SK-N-SH (cell line): ENCODE measurements at regions not wholly inside any gene's neighbourhood (a gene's known extent, or its start where the extent isn't known, plus 50 kb on each side); places are given as distances from the start of the nearest gene placed in this dataset.
"Not testable (repeated sequence)": the region's sequence is repeated elsewhere in the genome, so short reads cannot be mapped to it uniquely, and the experiment has no call there.

Experiments
- CTCF ChIA-PET: fragments of 300-600, 350-600 bp; formaldehyde crosslinking; extraction: SDS; loops from one replicate; lab custom pipeline; 2021; lab: Yijun Ruan, JAX
- POLR2A ChIA-PET: fragments of 350-600 bp; sonication (Branson Sonifier 250); formaldehyde crosslinking; extraction: SDS; loops from one replicate; lab custom pipeline; 2020; ENCODE audit warnings: antibody characterized with exemption, inconsistent platforms; lab: Yijun Ruan, JAX
- DNase-seq: peaks from one replicate; pipeline ENCODE4 v3.0.0; 2012
- H2AFZ ChIP-seq: fragments of 200-600 bp; sonication (generic); 2 replicates; pipeline ENCODE4 v1.8.1; 2016; ENCODE audit warnings: antibody characterized with exemption, mild to moderate bottlenecking, low read depth
- H3F3A ChIP-seq: fragments of 200-600 bp; sonication (generic); replicated peaks from 2 replicates; pipeline ENCODE3; 2016; ENCODE audit warnings: antibody characterized with exemption, mild to moderate bottlenecking; ENCODE audit not compliant: insufficient read depth
- H3K27ac ChIP-seq, 2 experiments: fragments of 200-500 bp in 1 of 2; fragments of 200-600 bp in 1 of 2; sonication (Bioruptor generic) in 1 of 2; sonication (generic), shearing (Covaris generic) in 1 of 2; 2 replicates each; pipeline versions ENCODE4 v1.5.1 to v1.6.1; 2014 to 2016; ENCODE audit warnings: low read depth in 2 of 2, inconsistent platforms in 1 of 2, low read length in 1 of 2, mild to moderate bottlenecking in 1 of 2, mixed read lengths in 1 of 2
- H3K27me3 ChIP-seq: fragments of 200-600 bp; sonication (generic), shearing (Covaris generic); 2 replicates; pipeline ENCODE4 v1.6.1; 2016; ENCODE audit warnings: mixed run types; ENCODE audit not compliant: insufficient read depth
- H3K36me3 ChIP-seq, 2 experiments: fragments of 200-500 bp in 1 of 2; fragments of 200-600 bp in 1 of 2; sonication (Bioruptor generic) in 1 of 2; sonication (generic) in 1 of 2; replicated peaks in 1 of 2; 2 replicates each; pipeline versions ENCODE3 to v1.5.1; 2014 to 2016; ENCODE audit warnings: low read length in 1 of 2, mild to moderate bottlenecking in 1 of 2; ENCODE audit not compliant: insufficient read depth in 2 of 2, control insufficient read depth in 1 of 2
- H3K4me1 ChIP-seq, 2 experiments: fragments of 200-500 bp in 1 of 2; fragments of 200-600 bp in 1 of 2; sonication (Bioruptor generic) in 1 of 2; sonication (generic), shearing (Covaris generic) in 1 of 2; 2 replicates each; pipeline versions ENCODE4 v1.5.1 to v1.6.1; 2014 to 2016; ENCODE audit warnings: low read depth in 1 of 2, low read length in 1 of 2, mixed run types in 1 of 2; ENCODE audit not compliant: insufficient read depth in 2 of 2, control insufficient read depth in 1 of 2
- H3K4me2 ChIP-seq: fragments of 200-600 bp; sonication (generic), shearing (Covaris generic); 2 replicates; pipeline ENCODE4 v1.6.1; 2017; ENCODE audit warnings: mixed run types
- H3K4me3 ChIP-seq, 2 experiments: fragments of 200-500 bp in 1 of 2; fragments of 200-600 bp in 1 of 2; sonication (Bioruptor generic) in 1 of 2; sonication (generic), shearing (Covaris generic) in 1 of 2; 2 replicates each; pipeline versions ENCODE4 v1.5.1 to v1.8.1; 2014 to 2016; ENCODE audit warnings: low read depth in 2 of 2, inconsistent platforms in 1 of 2, low read length in 1 of 2, mild to moderate bottlenecking in 1 of 2, mixed read lengths in 1 of 2, moderate library complexity in 1 of 2
- H3K79me2 ChIP-seq: fragments of 200-600 bp; sonication (generic); 2 replicates; pipeline ENCODE4 v1.8.1; 2017; ENCODE audit warnings: mild to moderate bottlenecking; ENCODE audit not compliant: insufficient read depth
- H3K9ac ChIP-seq: fragments of 200-600 bp; sonication (generic); 2 replicates; pipeline ENCODE4 v1.6.1; 2017; ENCODE audit warnings: mixed run types
- H3K9me2 ChIP-seq: fragments of 200-600 bp; sonication (generic); 2 replicates; pipeline ENCODE4 v1.6.1; 2017; ENCODE audit warnings: mixed run types
- H3K9me3 ChIP-seq: fragments of 200-600 bp; sonication (generic); 2 replicates; pipeline ENCODE4 v1.6.1; 2017; ENCODE audit warnings: mixed run types, mild to moderate bottlenecking, moderate library complexity
- H4K20me1 ChIP-seq: fragments of 200-600 bp; sonication (generic); 2 replicates; pipeline ENCODE4 v1.6.1; 2017; ENCODE audit warnings: mild to moderate bottlenecking, mixed run types; ENCODE audit not compliant: insufficient read depth
- CTCF ChIP-seq: fragments of 200-600 bp; sonication (generic); IDR thresholded peaks from 2 replicates; pipeline ENCODE4 v1.6.1; 2017; ENCODE audit warnings: antibody characterized with exemption, mild to moderate bottlenecking, moderate library complexity
- EP300 ChIP-seq, 2 experiments: IDR thresholded peaks; 2 replicates each; pipeline versions ENCODE4 v1.4.0 to v1.6.1; 2012; ENCODE audit warnings: borderline replicate concordance in 1 of 2, low read depth in 1 of 2, low read length in 1 of 2
- FOXM1 ChIP-seq: IDR thresholded peaks from 2 replicates; pipeline ENCODE4 v1.4.0; 2012; ENCODE audit warnings: low read depth, mild to moderate bottlenecking
- IRF3 ChIP-seq: fragments of 150-350 bp; IDR thresholded peaks from 2 replicates; pipeline ENCODE4 v1.6.1; 2016; ENCODE audit warnings: mild to moderate bottlenecking, low read depth, low read length
- JUND ChIP-seq: IDR thresholded peaks from 2 replicates; pipeline ENCODE4 v1.4.0; 2012
- MXI1 ChIP-seq: IDR thresholded peaks from 2 replicates; pipeline ENCODE4 v1.6.1; 2012; ENCODE audit warnings: mild to moderate bottlenecking, low read depth, low read length, improper control_type of control experiment
- NFIC ChIP-seq: IDR thresholded peaks from 2 replicates; pipeline ENCODE4 v1.4.0; 2012; ENCODE audit warnings: borderline replicate concordance
- POLR2AphosphoS5 ChIP-seq: IDR thresholded peaks from 2 replicates; pipeline ENCODE4 v1.6.1; 2012; ENCODE audit warnings: low read depth, low read length
- REST ChIP-seq: IDR thresholded peaks from 2 replicates; pipeline ENCODE4 v1.6.1; 2012; ENCODE audit warnings: mild to moderate bottlenecking, low read depth, low read length, moderate library complexity
- RXRA ChIP-seq: IDR thresholded peaks from 2 replicates; pipeline ENCODE4 v1.4.0; 2012; ENCODE audit warnings: low read depth, mild to moderate bottlenecking, borderline replicate concordance
- SIN3A ChIP-seq: IDR thresholded peaks from 2 replicates; pipeline ENCODE4 v1.6.1; 2012; ENCODE audit warnings: low read depth, mild to moderate bottlenecking, low read length, moderate library complexity, borderline replicate concordance
- TAF1 ChIP-seq: IDR thresholded peaks from 2 replicates; pipeline ENCODE4 v1.6.1; 2012; ENCODE audit warnings: low read depth, mild to moderate bottlenecking, low read length, moderate library complexity, borderline replicate concordance
- USF2 ChIP-seq: fragments of 150-350 bp; IDR thresholded peaks from 2 replicates; pipeline ENCODE4 v1.6.1; 2017; ENCODE audit warnings: antibody characterized with exemption, low read length, low read depth, borderline replicate concordance
- YY1 ChIP-seq: IDR thresholded peaks from 2 replicates; pipeline ENCODE4 v1.4.0; 2012; ENCODE audit warnings: low read depth, mild to moderate bottlenecking
- WGBS: methylation state at CpG from one replicate; pipeline ENCODE4 v1.1.6; 2017; ENCODE audit warnings: low lambda C conversion rate; 5-methylcytosine and 5-hydroxymethylcytosine counted together

GRCh38 chr15:63448266-63448665 is 56.1 kb upstream of the USP3 start:
- Histone ChIP-seq H3K9me3 (no peaks in the 10 kb centered on the region), H2AFZ (no peak overlapping the region), H3K9ac (no peak overlapping the region), H3K27ac (no peak overlapping the region), H3K36me3 (no peaks in the 10 kb centered on the region), H3K4me1 (peaks cover 0 to 13% of the 10 kb centered on the region in 2 experiments; a peak in 2 of 4 replicates), H3K4me2 (no peak overlapping the region), H3F3A (no peaks in the 10 kb centered on the region), H3K27me3 (no peaks in the 10 kb centered on the region), H3K79me2 (no peaks in the 10 kb centered on the region), H3K9me2 (no peaks in the 10 kb centered on the region), H4K20me1 (no peaks in the 10 kb centered on the region), H3K4me3 (no peak overlapping the region)
- TF ChIP-seq EP300 (IDR thresholded peaks at IDR 0.05; ENCODE audit: borderline replicate concordance in 1 of 2, low read depth in 1 of 2, low read length in 1 of 2) (no peak), SIN3A (no peak), REST (no peak), JUND (no peak), POLR2AphosphoS5 (no peak), RXRA (no peak), TAF1 (no peak), MXI1 (no peak), YY1 (no peak), USF2 (no peak), NFIC (no peak), IRF3 (no peak), FOXM1 (no peak), CTCF (no peak)
- CTCF ChIA-PET = interaction anchor here (0.6 kb wide), 1 partner anchor 18 kb away, joined by 3 read pairs; no protein-coding TSS in a partner anchor
- 78% methylated on average over 4 of the region's 4 CpGs for WGBS
- POLR2A ChIA-PET = no interaction called here
- DNase-seq = no peak

- CTCF ChIA-PET = interaction anchor here (0.6 to 1.1 kb wide), 2 partner anchors 17 to 18 kb away, joined by 3 read pairs; no protein-coding TSS in a partner anchor
Observed at GRCh38 chr15:63448872-63449555, 55.4 kb upstream of the USP3 start.

More at GRCh38 chr15:63448872-63449555, 55.4 kb upstream of the USP3 start:
- H3K9me3 ChIP-seq, H3K4me2 ChIP-seq, H3K27me3 ChIP-seq, H3K36me3 ChIP-seq, POLR2A ChIA-PET, H2AFZ ChIP-seq, H3K9ac ChIP-seq, H3F3A ChIP-seq, H3K27ac ChIP-seq, H3K79me2 ChIP-seq, DNase-seq, H4K20me1 ChIP-seq, H3K4me3 ChIP-seq, H3K9me2 ChIP-seq: not testable (repeated sequence)
- peaks cover 0 to 13% of the 10 kb centered on the region in 2 experiments; a peak in 2 of 4 replicates for H3K4me1 ChIP-seq
- 91% methylated on average over 11 of the region's 11 CpGs for WGBS
